Left lung (tissue), 4 donors: ENCODE measurements at regions not wholly inside any gene's neighbourhood (a gene's known extent, or its start where the extent isn't known, plus 50 kb on each side); places are given as distances from the start of the nearest gene placed in this dataset.
A peak's percentile ranks its signal among the peaks of the same experiment; 100 is the strongest.

Source experiments
- ATAC-seq: fragments of 200-7000 bp; cut with Tn5 transposase; one replicate; pipeline ENCODE4 v1.9.1; 2020; ENCODE audit warnings: moderate library complexity
- DNase-seq, 4 donors: peaks; one replicate each; pipeline ENCODE4 v3.0.0-alpha.2; 2013 to 2020
- H3K27ac ChIP-seq, 2 donors: fragments of 200-600 bp; sonication (generic) in 1 of 2; one replicate each; pipeline versions ENCODE4 v1.5.0 to v1.8.0; 2020 to 2021
- H3K27me3 ChIP-seq, 2 donors: fragments of 200-600 bp; sonication (generic) in 1 of 2; one replicate each; pipeline versions ENCODE4 v1.5.0 to v1.8.0; 2020 to 2021
- H3K36me3 ChIP-seq, 2 donors: fragments of 200-600 bp; sonication (generic) in 1 of 2; one replicate each; pipeline versions ENCODE4 v1.5.0 to v1.8.0; 2020 to 2021
- H3K4me1 ChIP-seq, 2 donors: fragments of 200-600 bp; one replicate each; pipeline ENCODE4 v1.8.0; 2021
- H3K4me3 ChIP-seq, 2 donors: fragments of 200-600 bp; sonication (generic) in 1 of 2; one replicate each; pipeline versions ENCODE4 v1.5.0 to v1.8.0; 2020 to 2021; ENCODE audit warnings: mild to moderate bottlenecking in 1 of 2
- H3K9me3 ChIP-seq, 2 donors: fragments of 200-600 bp; sonication (generic) in 1 of 2; one replicate each; pipeline versions ENCODE4 v1.5.0 to v1.8.0; 2020 to 2021
- CTCF ChIP-seq, 2 donors: fragments of 200-600 bp; sonication (generic) in 1 of 2; IDR thresholded peaks; one replicate each; pipeline versions ENCODE4 v1.5.0 to v1.8.0; 2021; ENCODE audit warnings: antibody characterized with exemption in 2 of 2
- intact Hi-C, 2 donors: fragments of 100-400 bp; cut with DNase I; formaldehyde crosslinking; loops; one replicate each; pipeline versions ENCODE4 v1.11.2 to v1.14.2; 2022
- donor health status: DM: no; HTN: yes; CAD: no.
- donor health status: DM: no; HTN: no; CAD: no.

- no peak overlapping the region for H3K27ac ChIP-seq
- no peaks in the 10 kb centered on the region for H3K27me3 ChIP-seq
- DNase-seq (no peak), ATAC-seq (no peak)
- H3K9me3 ChIP-seq, result peaks cover 0 to 23% of the 10 kb centered on the region in 2 donors
- TF ChIP-seq CTCF (IDR thresholded peaks at IDR 0.05), result no peak
- intact Hi-C loops, result no loop called here
- H3K4me1 ChIP-seq, result no peaks in the 10 kb centered on the region
- H3K4me3 ChIP-seq, result no peak overlapping the region
- no peaks in the 10 kb centered on the region for H3K36me3 ChIP-seq
These were observed 232.5 kb upstream of the SPRED2 start for GRCh38 chr2:65664931-65665330.

DNA sequence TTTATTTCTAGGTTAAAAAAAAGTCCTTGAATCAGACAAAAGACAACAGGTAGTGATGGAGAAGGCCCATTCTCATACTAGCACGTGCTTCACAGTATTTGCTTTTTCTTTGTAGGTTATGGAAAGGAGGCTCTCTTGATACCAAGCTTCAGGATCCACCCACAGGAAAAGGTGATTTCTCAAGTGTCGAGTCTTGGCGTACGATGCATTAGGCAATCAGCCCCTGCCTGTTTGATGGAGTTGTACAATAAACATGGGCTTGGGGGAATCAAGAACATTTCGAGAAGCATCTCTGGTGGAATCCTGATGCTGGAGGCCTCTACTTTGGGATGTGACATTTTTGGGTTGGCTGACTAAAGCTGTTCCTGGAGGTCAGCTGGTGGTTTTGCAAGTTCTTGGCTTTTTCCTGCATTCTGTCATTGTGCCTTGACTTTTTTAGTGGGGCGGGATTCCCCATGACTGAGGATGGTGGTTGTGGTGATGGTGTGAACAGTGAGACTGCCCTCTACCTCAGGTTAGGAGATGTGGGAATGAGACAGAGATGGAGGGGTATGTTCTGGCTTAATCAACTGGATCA lies 231.5 kb upstream of the SPRED2 start:
- H3K27ac ChIP-seq, result no peak overlapping the region
- peaks cover 0 to 14% of the 10 kb centered on the region in 2 donors for H3K9me3 ChIP-seq

DNA sequence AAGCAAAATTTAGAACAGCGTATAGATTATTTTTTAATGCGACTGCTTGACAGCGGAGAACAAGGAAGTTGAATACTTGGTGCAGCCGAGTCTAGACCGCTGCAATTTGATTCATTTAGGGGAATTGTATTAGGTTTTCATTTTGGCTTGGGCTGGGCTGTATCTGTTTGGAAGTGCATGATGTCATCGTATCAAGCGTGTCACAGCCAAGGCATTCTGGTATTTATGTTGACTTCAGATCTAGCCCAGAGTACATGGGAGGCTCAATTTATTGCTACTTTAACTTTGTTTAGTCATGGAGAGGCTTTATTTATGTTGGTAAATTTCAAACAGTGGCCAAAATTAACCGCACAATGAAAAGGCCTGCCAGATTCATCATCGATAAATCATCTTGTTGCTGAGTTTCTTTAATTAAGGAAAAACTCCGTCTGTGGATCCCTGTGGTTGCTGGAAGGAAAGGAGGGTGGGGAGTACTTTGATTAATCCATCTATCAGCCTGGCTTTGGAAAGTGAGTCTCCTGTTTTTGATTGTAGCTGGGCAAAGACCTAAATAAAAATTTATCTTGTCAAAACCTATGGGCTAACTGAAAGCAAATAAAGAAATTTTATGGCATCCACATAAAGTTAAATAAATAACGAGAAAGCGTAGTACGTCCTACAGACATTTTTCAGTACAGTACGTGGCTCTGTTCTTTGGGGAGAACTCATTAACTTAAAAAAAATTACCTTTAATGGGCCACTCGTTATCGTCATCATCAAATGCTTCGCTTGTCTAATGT lies 230.4 kb upstream of the SPRED2 start:
- Histone ChIP-seq H3K4me3 (no peak overlapping the region), H3K36me3 (no peaks in the 10 kb centered on the region), H3K27ac (no peak overlapping the region), H3K4me1 (no peaks in the 10 kb centered on the region), H3K27me3 (no peaks in the 10 kb centered on the region), H3K9me3 (peaks cover 0 to 4% of the 10 kb centered on the region in 2 donors)
- peak in 1 of 4 donors; percentile 24 for DNase-seq
- peak; percentile 81 for ATAC-seq
- no peak for TF ChIP-seq CTCF (IDR thresholded peaks at IDR 0.05)
- intact Hi-C loops, result no loop called here

More for the DNA sequence above, 231.5 kb upstream of the SPRED2 start:
- TF ChIP-seq CTCF (IDR thresholded peaks at IDR 0.05), result no peak
- DNase-seq (no peak), ATAC-seq (no peak)
- Histone ChIP-seq H3K4me3 (no peak overlapping the region), H3K36me3 (no peaks in the 10 kb centered on the region), H3K27me3 (no peaks in the 10 kb centered on the region), H3K4me1 (no peaks in the 10 kb centered on the region)
- intact Hi-C loops, result no loop called here

- H3K4me3 ChIP-seq, result no peak overlapping the region
- H3K27me3 ChIP-seq, result no peaks in the 10 kb centered on the region
- no peak for TF ChIP-seq CTCF (IDR thresholded peaks at IDR 0.05)
- no peak for ATAC-seq
- no peaks in the 10 kb centered on the region for H3K9me3 ChIP-seq
- no peaks in the 10 kb centered on the region for H3K4me1 ChIP-seq
- intact Hi-C loops, result no loop called here
- no peak for DNase-seq
- H3K27ac ChIP-seq, result no peak overlapping the region
- H3K36me3 ChIP-seq, result no peaks in the 10 kb centered on the region
These were observed 229.7 kb upstream of the SPRED2 start for GRCh38 chr2:65661980-65662653.

GRCh38 chr2:65660340-65660739 lies 227.9 kb upstream of the SPRED2 start:
- ATAC-seq, result no peak
- peak in 1 of 4 donors; percentile 18 for DNase-seq
- H3K27ac ChIP-seq, result no peak overlapping the region
- intact Hi-C loops, result no loop called here
- H3K9me3 ChIP-seq, result no peaks in the 10 kb centered on the region
- no peak overlapping the region for H3K4me3 ChIP-seq
- TF ChIP-seq CTCF (IDR thresholded peaks at IDR 0.05), result no peak
- H3K27me3 ChIP-seq, result no peaks in the 10 kb centered on the region
- H3K4me1 ChIP-seq, result no peaks in the 10 kb centered on the region
- H3K36me3 ChIP-seq, result no peaks in the 10 kb centered on the region
